Transverse colon (tissue), 4 donors: ENCODE measurements at regions not wholly inside any gene's neighbourhood (a gene's known extent, or its start where the extent isn't known, plus 50 kb on each side); places are given as distances from the start of the nearest gene placed in this dataset.

Experiments
- DNase-seq: peaks from one replicate; pipeline ENCODE4 v3.0.0-alpha.2; 2019
- H3K27ac ChIP-seq, 4 donors: fragments of 200-600 bp; sonication (generic); 2 replicates each; pipeline ENCODE4 v1.5.1; 2016 to 2018; ENCODE audit warnings: inconsistent platforms in 4 of 4
- H3K27me3 ChIP-seq: fragments of 200-600 bp; sonication (generic); 2 replicates; pipeline ENCODE4 v1.5.1; 2017; ENCODE audit warnings: inconsistent platforms
- H3K36me3 ChIP-seq, 4 donors: fragments of 200-600 bp; sonication (generic); 2 replicates each; pipeline ENCODE4 v1.5.1; 2017 to 2019; ENCODE audit warnings: inconsistent platforms in 4 of 4
- H3K4me1 ChIP-seq, 4 donors: fragments of 200-600 bp; sonication (generic); 2 replicates each; pipeline ENCODE4 v1.5.1; 2017 to 2020; ENCODE audit warnings: inconsistent platforms in 4 of 4
- H3K4me3 ChIP-seq, 4 donors: fragments of 200-600 bp; sonication (generic); 1 replicate in 1 of 4; 2 replicates in 3 of 4; pipeline versions ENCODE4 v1.5.1 to v1.6.1; 2017 to 2019; ENCODE audit warnings: inconsistent platforms in 4 of 4
- H3K9me3 ChIP-seq, 2 donors: fragments of 200-600 bp; sonication (generic); 2 replicates each; pipeline ENCODE4 v1.5.1; 2017 to 2019; ENCODE audit warnings: inconsistent platforms in 2 of 2
- CTCF ChIP-seq, 5 experiments: fragments of 200-600 bp in 3 of 5; fragments of 450-650 bp in 2 of 5; sonication (generic) in 3 of 5; IDR thresholded peaks; 1 replicate in 2 of 5; 2 replicates in 3 of 5; pipeline ENCODE4 v1.5.1; 2016 to 2017; ENCODE audit warnings: antibody characterized with exemption in 5 of 5, inconsistent platforms in 3 of 5, mild to moderate bottlenecking in 2 of 5, moderate library complexity in 1 of 5
- EP300 ChIP-seq: sonication (generic); formaldehyde crosslinking; IDR thresholded peaks from one replicate; pipeline ENCODE4 v1.6.1; 2017; ENCODE audit warnings: antibody characterized with exemption, low read depth
- POLR2A ChIP-seq: fragments of 450-650 bp; IDR thresholded peaks from one replicate; pipeline ENCODE4 v1.6.1; 2016; ENCODE audit warnings: antibody characterized with exemption, mild to moderate bottlenecking, moderate library complexity
- POLR2AphosphoS5 ChIP-seq, 3 donors: sonication (generic); formaldehyde crosslinking; IDR thresholded peaks; one replicate each; pipeline ENCODE4 v1.6.1; 2016; ENCODE audit warnings: antibody characterized with exemption in 3 of 3
- WGBS, 2 donors: methylation state at CpG; one replicate each; pipeline ENCODE4 v1.1.5; 2018; ENCODE audit warnings: low coverage in 1 of 2; 5-methylcytosine and 5-hydroxymethylcytosine counted together
- in situ Hi-C, 4 donors: fragments of 200-750 bp; cut with MboI; loops; one replicate each; pipeline versions ENCODE4 v1.15.0 to v1.15.1; 2017; ENCODE audit warnings: low sequenced_read_pairs in 3 of 4, low pct_ligation_motif_present in 1 of 4, low pct_unique_long_range_greater_than_20kb in 1 of 4
- intact Hi-C: fragments of 100-400 bp; cut with DNase I; formaldehyde crosslinking; loops from one replicate; pipeline ENCODE4 v1.15.1; 2023; ENCODE audit warnings: low total_unique reads

DNA sequence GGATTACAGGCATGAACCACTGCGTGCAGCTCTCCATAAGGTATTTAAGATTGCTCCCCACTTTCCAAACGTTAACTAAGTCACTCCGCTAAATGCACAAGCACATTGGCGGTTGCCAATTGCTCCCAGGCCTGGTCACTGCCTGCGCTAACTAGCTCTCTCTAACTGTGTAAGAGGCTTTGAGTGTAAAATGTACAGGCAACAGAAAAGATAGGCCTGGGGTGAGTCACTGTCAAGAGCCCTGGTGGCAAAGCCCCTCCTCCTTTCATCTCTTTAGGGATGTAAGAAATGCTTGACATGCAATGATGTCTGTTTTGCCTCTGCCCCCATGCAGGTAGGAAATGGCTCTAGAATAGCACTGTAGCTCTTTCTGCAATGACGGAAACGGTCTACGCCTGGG, 329.7 kb upstream of the GATB start:
- no peaks in the 10 kb centered on the region for H3K27me3 ChIP-seq
- no peaks in the 10 kb centered on the region for H3K36me3 ChIP-seq
- no peaks in the 10 kb centered on the region for H3K9me3 ChIP-seq
- TF ChIP-seq POLR2A (no peak), EP300 (no peak), CTCF (IDR thresholded peaks at IDR 0.05) (no peak)
- in situ Hi-C loops = no loop called here
- no peak for DNase-seq
- H3K27ac ChIP-seq = no peak overlapping the region
- peaks cover 0 to 14% (median 12%) of the 10 kb centered on the region in 4 donors for H3K4me1 ChIP-seq
- WGBS, 2 donors = 92 to 100% methylated on average over 3 to 8 of the region's 8 CpGs
- no peak overlapping the region for H3K4me3 ChIP-seq
- intact Hi-C loops = no loop called here

GRCh38 chr4:152089584-152089983, 328.8 kb upstream of the GATB start:
- Histone ChIP-seq H3K4me3 (no peak overlapping the region), H3K27ac (no peak overlapping the region), H3K27me3 (no peaks in the 10 kb centered on the region), H3K9me3 (no peaks in the 10 kb centered on the region), H3K4me1 (peaks cover 0 to 5% (median 3%) of the 10 kb centered on the region in 4 donors), H3K36me3 (no peaks in the 10 kb centered on the region)
- in situ Hi-C loops = no loop called here
- WGBS, 2 donors = 62 to 72% methylated on average over 2 of the region's 2 CpGs
- intact Hi-C loops = no loop called here
- TF ChIP-seq CTCF (IDR thresholded peaks at IDR 0.05) (no peak), POLR2A (no peak), EP300 (no peak), POLR2AphosphoS5 (IDR thresholded peaks at IDR 0.05) (no peak)
- DNase-seq = no peak

DNA sequence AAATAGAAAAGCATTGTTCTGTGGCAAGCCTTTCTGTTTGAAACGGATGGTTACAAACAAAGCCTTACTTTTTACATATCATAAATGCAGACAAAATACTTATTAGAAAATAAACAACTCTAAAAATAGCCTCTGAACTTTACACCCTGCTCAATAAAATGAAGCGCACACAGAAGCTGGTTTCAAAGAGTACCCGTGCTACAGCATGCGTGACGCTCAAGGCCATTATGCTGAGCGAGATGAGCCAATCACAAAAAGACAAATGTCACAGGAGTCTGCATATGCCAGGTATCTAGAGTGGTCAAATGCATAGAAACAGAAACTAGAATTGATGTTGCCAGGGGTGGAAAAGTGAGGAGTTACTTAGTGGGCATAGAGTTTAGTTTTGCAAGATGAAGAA, 326.5 kb upstream of the GATB start:
- 46 to 62% methylated on average over 6 of the region's 6 CpGs for WGBS, 2 donors

GRCh38 chr4:152085657-152086056, 324.9 kb upstream of the GATB start:
- Histone ChIP-seq H3K27ac (no peak overlapping the region), H3K4me3 (no peak overlapping the region), H3K36me3 (no peaks in the 10 kb centered on the region), H3K4me1 (no peaks in the 10 kb centered on the region), H3K27me3 (no peaks in the 10 kb centered on the region), H3K9me3 (no peaks in the 10 kb centered on the region)
- no peak for DNase-seq
- intact Hi-C loops (no loop called here), in situ Hi-C loops (no loop called here)
- no peak for TF ChIP-seq CTCF (IDR thresholded peaks at IDR 0.05)
- no peak for TF ChIP-seq POLR2A
- TF ChIP-seq POLR2AphosphoS5 (IDR thresholded peaks at IDR 0.05) = no peak
- TF ChIP-seq EP300 = no peak
- WGBS, 2 donors = 36 to 42% methylated on average over 1 of the region's 1 CpG

More for the DNA sequence above, 326.5 kb upstream of the GATB start:
- no peak overlapping the region for H3K4me3 ChIP-seq
- no peaks in the 10 kb centered on the region for H3K9me3 ChIP-seq
- H3K36me3 ChIP-seq = no peaks in the 10 kb centered on the region
- DNase-seq = no peak
- H3K27me3 ChIP-seq = no peaks in the 10 kb centered on the region
- no peaks in the 10 kb centered on the region for H3K4me1 ChIP-seq
- intact Hi-C loops (no loop called here), in situ Hi-C loops (no loop called here)
- TF ChIP-seq POLR2AphosphoS5 (IDR thresholded peaks at IDR 0.05) = no peak
- TF ChIP-seq EP300 = no peak
- no peak for TF ChIP-seq CTCF (IDR thresholded peaks at IDR 0.05)
- TF ChIP-seq POLR2A = no peak
- H3K27ac ChIP-seq = no peak overlapping the region
